ENCODE measurements at regions not wholly inside any gene's neighbourhood (a gene's known extent, or its start where the extent isn't known, plus 50 kb on each side); places are given as distances from the start of the nearest gene placed in this dataset.

DNA sequence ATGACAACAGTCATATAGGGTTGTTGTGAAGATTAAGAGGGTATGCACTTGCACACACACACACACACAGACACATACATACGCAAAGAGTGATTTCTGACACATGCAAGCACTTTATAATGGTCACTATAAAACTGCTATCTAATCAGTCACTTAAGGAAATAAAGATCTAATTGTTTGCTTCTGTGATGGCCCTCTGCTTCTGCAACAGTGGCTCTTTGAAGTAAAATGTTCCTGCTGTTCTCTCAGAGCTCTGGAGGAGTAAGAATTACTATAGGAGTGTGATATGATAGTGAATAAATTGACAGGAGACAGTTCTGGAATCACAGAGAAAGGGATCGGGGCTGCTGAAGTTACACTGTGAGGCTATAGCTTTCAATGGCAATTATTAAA is 494.5 kb upstream of the B3GALT2 start:
- Histone ChIP-seq H3K4me1 (ENCODE audit: control insufficient read depth, insufficient read depth, low read length) (peaks cover 1% of the 10 kb centered on the region; the same call in 1 of the 2 replicates), H3K9me3 (ENCODE audit: control insufficient read depth, insufficient read depth, low read length) (no peaks in the 10 kb centered on the region), H3K36me3 (ENCODE audit: control insufficient read depth, insufficient read depth, low read length) (no peaks in the 10 kb centered on the region), H3K27ac (ENCODE audit: low read length) (no peak overlapping the region), H3K4me3 (ENCODE audit: low read length) (no peak overlapping the region), H3K27me3 (ENCODE audit: control insufficient read depth, insufficient read depth, low read length) (no peaks in the 10 kb centered on the region)
- no peak for DNase-seq (ENCODE audit: low read depth, low spot score)
- no CpG with 5 or more reads among the region's 2 CpGs for WGBS (ENCODE audit: insufficient coverage, insufficient read length)

DNA sequence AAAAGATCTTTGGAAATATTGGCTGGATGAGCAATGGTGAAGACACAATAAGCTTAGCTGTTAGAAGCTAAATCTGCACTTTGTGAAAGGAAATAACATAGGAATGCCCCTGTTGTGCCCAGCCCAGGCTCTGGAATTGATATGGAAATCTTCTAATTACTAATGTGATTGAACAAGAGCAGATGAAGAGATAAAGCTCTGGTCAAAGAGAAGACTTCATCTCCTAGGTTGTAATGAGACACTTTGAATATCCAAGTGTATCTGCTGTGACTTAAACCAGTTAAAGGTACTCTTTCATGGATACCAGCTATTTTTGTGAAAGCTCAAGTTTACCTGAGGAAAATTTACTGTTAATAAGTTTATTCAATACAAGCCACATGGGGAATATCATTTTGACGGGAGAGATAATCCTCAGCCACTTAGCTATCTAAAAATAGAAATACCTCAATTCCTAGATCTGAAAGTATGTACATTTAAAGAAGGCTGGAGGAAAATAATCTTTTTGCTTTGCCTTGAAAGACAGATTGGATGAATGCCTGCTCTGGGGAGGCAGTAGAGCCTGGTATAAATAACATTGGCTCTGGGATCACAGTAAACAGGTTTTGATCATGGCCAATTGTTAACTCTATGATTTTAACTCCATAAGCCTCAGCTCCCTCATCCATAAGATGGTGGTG is 494.0 kb upstream of the B3GALT2 start:
- Histone ChIP-seq H3K27me3 (ENCODE audit: control insufficient read depth, insufficient read depth, low read length) (no peaks in the 10 kb centered on the region), H3K4me3 (ENCODE audit: low read length) (no peak overlapping the region), H3K36me3 (ENCODE audit: control insufficient read depth, insufficient read depth, low read length) (no peaks in the 10 kb centered on the region), H3K27ac (ENCODE audit: low read length) (no peak overlapping the region), H3K4me1 (ENCODE audit: control insufficient read depth, insufficient read depth, low read length) (peaks cover 1% of the 10 kb centered on the region; the same call in 1 of the 2 replicates), H3K9me3 (ENCODE audit: control insufficient read depth, insufficient read depth, low read length) (no peaks in the 10 kb centered on the region)
- no CpG with 5 or more reads among the region's 1 CpG for WGBS (ENCODE audit: insufficient coverage, insufficient read length)
- no peak for DNase-seq (ENCODE audit: low read depth, low spot score)

DNA sequence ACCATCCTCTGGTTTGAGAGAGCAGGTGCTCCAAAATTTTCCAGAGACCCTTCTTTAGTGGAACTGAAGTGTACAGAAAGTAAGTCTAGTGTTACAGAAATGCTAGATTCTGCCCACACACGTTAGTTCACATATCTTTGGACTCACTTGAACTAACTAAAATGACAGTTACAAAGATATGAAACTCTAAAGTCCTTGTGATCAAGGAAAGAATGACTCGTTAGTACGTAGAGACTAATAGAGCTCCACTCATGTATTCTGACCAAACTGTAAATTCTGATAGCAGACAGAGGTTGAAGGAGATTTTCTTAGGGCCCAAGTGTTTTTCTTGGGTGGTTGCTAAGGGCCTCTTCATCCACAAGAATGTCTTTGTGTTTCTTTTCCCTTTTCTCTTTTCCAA is 491.5 kb upstream of the B3GALT2 start:
- no peaks in the 10 kb centered on the region for H3K27me3 ChIP-seq (ENCODE audit: control insufficient read depth, insufficient read depth, low read length)
- H3K4me1 ChIP-seq (ENCODE audit: control insufficient read depth, insufficient read depth, low read length) = peaks cover 1% of the 10 kb centered on the region; the same call in 1 of the 2 replicates
- H3K27ac ChIP-seq (ENCODE audit: low read length) = no peak overlapping the region
- no peak overlapping the region for H3K4me3 ChIP-seq (ENCODE audit: low read length)
- no peaks in the 10 kb centered on the region for H3K9me3 ChIP-seq (ENCODE audit: control insufficient read depth, insufficient read depth, low read length)
- no peak for DNase-seq (ENCODE audit: low read depth, low spot score)
- no CpG with 5 or more reads among the region's 3 CpGs for WGBS (ENCODE audit: insufficient coverage, insufficient read length)
- H3K36me3 ChIP-seq (ENCODE audit: control insufficient read depth, insufficient read depth, low read length) = no peaks in the 10 kb centered on the region

- peaks cover 1% of the 10 kb centered on the region; the same call in 1 of the 2 replicates for H3K4me1 ChIP-seq (ENCODE audit: control insufficient read depth, insufficient read depth, low read length)
- WGBS (ENCODE audit: insufficient coverage, insufficient read length) = no CpG with 5 or more reads among the region's 2 CpGs
- H3K36me3 ChIP-seq (ENCODE audit: control insufficient read depth, insufficient read depth, low read length) = no peaks in the 10 kb centered on the region
- no peak overlapping the region for H3K4me3 ChIP-seq (ENCODE audit: low read length)
- no peak for DNase-seq (ENCODE audit: low read depth, low spot score)
- H3K27me3 ChIP-seq (ENCODE audit: control insufficient read depth, insufficient read depth, low read length) = no peaks in the 10 kb centered on the region
- H3K9me3 ChIP-seq (ENCODE audit: control insufficient read depth, insufficient read depth, low read length) = no peaks in the 10 kb centered on the region
- H3K27ac ChIP-seq (ENCODE audit: low read length) = no peak overlapping the region
These were observed 490.7 kb upstream of the B3GALT2 start for GRCh38 chr1:193676996-193677549.

- Histone ChIP-seq H3K27ac (ENCODE audit: low read length) (no peak overlapping the region), H3K27me3 (ENCODE audit: control insufficient read depth, insufficient read depth, low read length) (no peaks in the 10 kb centered on the region), H3K4me1 (ENCODE audit: control insufficient read depth, insufficient read depth, low read length) (no peaks in the 10 kb centered on the region), H3K36me3 (ENCODE audit: control insufficient read depth, insufficient read depth, low read length) (no peaks in the 10 kb centered on the region), H3K4me3 (ENCODE audit: low read length) (no peak overlapping the region), H3K9me3 (ENCODE audit: control insufficient read depth, insufficient read depth, low read length) (no peaks in the 10 kb centered on the region)
- WGBS (ENCODE audit: insufficient coverage, insufficient read length) = no CpG with 5 or more reads among the region's 7 CpGs
- no peak for DNase-seq (ENCODE audit: low read depth, low spot score)
These were observed 488.0 kb upstream of the B3GALT2 start for GRCh38 chr1:193674292-193674944.

GRCh38 chr1:193666485-193667083 is 480.2 kb upstream of the B3GALT2 start:
- Histone ChIP-seq H3K36me3 (ENCODE audit: control insufficient read depth, insufficient read depth, low read length) (no peaks in the 10 kb centered on the region), H3K27ac (ENCODE audit: low read length) (no peak overlapping the region), H3K4me1 (ENCODE audit: control insufficient read depth, insufficient read depth, low read length) (no peaks in the 10 kb centered on the region), H3K9me3 (ENCODE audit: control insufficient read depth, insufficient read depth, low read length) (no peaks in the 10 kb centered on the region), H3K27me3 (ENCODE audit: control insufficient read depth, insufficient read depth, low read length) (no peaks in the 10 kb centered on the region), H3K4me3 (ENCODE audit: low read length) (no peak overlapping the region)
- WGBS (ENCODE audit: insufficient coverage, insufficient read length) = 100% methylated on average over 3 of the region's 7 CpGs
- no peak for DNase-seq (ENCODE audit: low read depth, low spot score)

GRCh38 chr1:193663965-193664364 is 477.6 kb upstream of the B3GALT2 start:
- H3K27ac ChIP-seq (ENCODE audit: low read length) = no peak overlapping the region

DNA sequence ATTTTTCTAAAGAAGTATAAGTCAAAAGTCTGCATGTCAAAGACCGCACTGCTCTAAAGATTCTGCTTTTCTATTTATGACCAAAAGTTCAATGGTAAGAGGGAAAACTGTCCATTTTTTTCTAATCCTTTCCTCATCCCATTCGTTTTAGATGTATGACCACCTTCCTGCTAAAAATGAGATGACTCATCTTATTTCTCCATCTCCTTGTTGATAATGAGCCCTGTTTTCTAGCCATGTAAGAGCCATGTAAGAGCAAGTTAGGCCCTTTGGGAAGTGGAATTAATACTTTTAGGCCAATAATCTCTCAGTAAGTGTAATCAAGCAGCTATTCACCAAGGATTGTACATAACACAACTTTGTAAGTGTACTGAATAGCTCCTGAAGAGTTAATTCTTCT is 475.6 kb upstream of the B3GALT2 start:
- H3K4me3 ChIP-seq (ENCODE audit: low read length) = no peak overlapping the region
- H3K27ac ChIP-seq (ENCODE audit: low read length) = no peak overlapping the region
- H3K4me1 ChIP-seq (ENCODE audit: control insufficient read depth, insufficient read depth, low read length) = no peaks in the 10 kb centered on the region
- H3K9me3 ChIP-seq (ENCODE audit: control insufficient read depth, insufficient read depth, low read length) = no peaks in the 10 kb centered on the region
- WGBS (ENCODE audit: insufficient coverage, insufficient read length) = no CpG with 5 or more reads among the region's 2 CpGs
- no peaks in the 10 kb centered on the region for H3K27me3 ChIP-seq (ENCODE audit: control insufficient read depth, insufficient read depth, low read length)
- no peaks in the 10 kb centered on the region for H3K36me3 ChIP-seq (ENCODE audit: control insufficient read depth, insufficient read depth, low read length)
- DNase-seq (ENCODE audit: low read depth, low spot score) = no peak

More at GRCh38 chr1:193663965-193664364, 477.6 kb upstream of the B3GALT2 start:
- no peaks in the 10 kb centered on the region for H3K36me3 ChIP-seq (ENCODE audit: control insufficient read depth, insufficient read depth, low read length)
- no peak overlapping the region for H3K4me3 ChIP-seq (ENCODE audit: low read length)
- no peak for DNase-seq (ENCODE audit: low read depth, low spot score)
- no peaks in the 10 kb centered on the region for H3K27me3 ChIP-seq (ENCODE audit: control insufficient read depth, insufficient read depth, low read length)
- H3K4me1 ChIP-seq (ENCODE audit: control insufficient read depth, insufficient read depth, low read length) = no peaks in the 10 kb centered on the region
- H3K9me3 ChIP-seq (ENCODE audit: control insufficient read depth, insufficient read depth, low read length) = no peaks in the 10 kb centered on the region

- Histone ChIP-seq H3K27ac (ENCODE audit: low read length) (no peak overlapping the region), H3K27me3 (ENCODE audit: control insufficient read depth, insufficient read depth, low read length) (no peaks in the 10 kb centered on the region)
- WGBS (ENCODE audit: insufficient coverage, insufficient read length) = no CpG with 5 or more reads among the region's 1 CpG
These were observed 475.0 kb upstream of the B3GALT2 start for GRCh38 chr1:193661385-193661784.

DNA sequence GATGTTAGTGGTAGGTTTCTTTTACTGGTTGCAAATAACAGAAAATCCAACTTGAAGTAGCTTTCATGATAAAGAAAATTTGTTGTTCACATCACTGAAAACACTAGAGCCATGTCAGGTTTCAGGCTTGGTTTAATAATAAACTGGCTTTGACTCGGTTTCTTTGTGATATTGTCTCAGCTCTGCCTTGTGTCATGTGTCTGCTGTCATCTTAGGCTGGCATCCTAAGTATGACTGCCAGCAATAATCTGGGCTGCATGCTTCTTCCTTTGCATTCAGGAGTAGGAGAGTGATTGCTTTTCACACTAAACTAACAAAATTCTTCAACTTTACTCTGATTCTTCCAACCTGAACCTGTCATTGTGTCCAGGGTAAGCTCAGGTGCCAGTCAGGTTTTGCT is 474.0 kb upstream of the B3GALT2 start:
- Histone ChIP-seq H3K36me3 (ENCODE audit: control insufficient read depth, insufficient read depth, low read length) (no peaks in the 10 kb centered on the region), H3K27me3 (ENCODE audit: control insufficient read depth, insufficient read depth, low read length) (no peaks in the 10 kb centered on the region), H3K4me1 (ENCODE audit: control insufficient read depth, insufficient read depth, low read length) (no peaks in the 10 kb centered on the region), H3K9me3 (ENCODE audit: control insufficient read depth, insufficient read depth, low read length) (no peaks in the 10 kb centered on the region), H3K4me3 (ENCODE audit: low read length) (no peak overlapping the region), H3K27ac (ENCODE audit: low read length) (no peak overlapping the region)
- DNase-seq (ENCODE audit: low read depth, low spot score) = no peak
- WGBS (ENCODE audit: insufficient coverage, insufficient read length) = no CpG with 5 or more reads among the region's 1 CpG

More at GRCh38 chr1:193661385-193661784, 475.0 kb upstream of the B3GALT2 start:
- H3K4me1 ChIP-seq (ENCODE audit: control insufficient read depth, insufficient read depth, low read length) = no peaks in the 10 kb centered on the region
- H3K4me3 ChIP-seq (ENCODE audit: low read length) = no peak overlapping the region
- H3K9me3 ChIP-seq (ENCODE audit: control insufficient read depth, insufficient read depth, low read length) = no peaks in the 10 kb centered on the region
- DNase-seq (ENCODE audit: low read depth, low spot score) = no peak
- no peaks in the 10 kb centered on the region for H3K36me3 ChIP-seq (ENCODE audit: control insufficient read depth, insufficient read depth, low read length)

Data from iPS DF 6.9 (cell line).